Spleen (tissue), 11 donors: ENCODE measurements at regions not wholly inside any gene's neighbourhood (a gene's known extent, or its start where the extent isn't known, plus 50 kb on each side); places are given as distances from the start of the nearest gene placed in this dataset.
A peak's percentile ranks its signal among the peaks of the same experiment; 100 is the strongest.

Experiments used
- DNase-seq: peaks from one replicate; pipeline ENCODE4 v3.0.0-alpha.2; 2020
- H3K27ac ChIP-seq, 8 donors: fragments of 200-600 bp; sonication (generic) in 7 of 8; 1 replicate in 4 of 8; 2 replicates in 4 of 8; pipeline versions ENCODE4 v1.5.0 to v1.8.0; 2016 to 2021; ENCODE audit warnings: inconsistent platforms in 4 of 8, mild to moderate bottlenecking in 4 of 8, moderate library complexity in 1 of 8
- H3K27me3 ChIP-seq, 7 donors: fragments of 200-600 bp; sonication (generic) in 6 of 7; replicated peaks in 1 of 7; 1 replicate in 4 of 7; 2 replicates in 3 of 7; pipeline versions ENCODE4 v1.5.0 to v1.8.0; 2016 to 2021; ENCODE audit warnings: inconsistent platforms in 3 of 7, mild to moderate bottlenecking in 1 of 7
- H3K36me3 ChIP-seq, 6 donors: fragments of 200-600 bp; sonication (generic) in 5 of 6; 1 replicate in 4 of 6; 2 replicates in 2 of 6; pipeline versions ENCODE4 v1.5.0 to v1.8.0; 2016 to 2021; ENCODE audit warnings: inconsistent platforms in 2 of 6
- H3K4me1 ChIP-seq, 6 donors: fragments of 200-600 bp; sonication (generic) in 5 of 6; 1 replicate in 3 of 6; 2 replicates in 3 of 6; pipeline versions ENCODE4 v1.5.0 to v1.8.0; 2016 to 2021; ENCODE audit warnings: inconsistent platforms in 3 of 6
- H3K4me3 ChIP-seq, 8 donors: fragments of 200-600 bp; sonication (generic) in 7 of 8; 1 replicate in 4 of 8; 2 replicates in 4 of 8; pipeline versions ENCODE4 v1.5.0 to v1.8.0; 2016 to 2021; ENCODE audit warnings: inconsistent platforms in 4 of 8, mild to moderate bottlenecking in 4 of 8, moderate library complexity in 2 of 8
- H3K9me3 ChIP-seq, 8 donors: fragments of 200-600 bp; sonication (generic) in 7 of 8; 1 replicate in 4 of 8; 2 replicates in 4 of 8; pipeline versions ENCODE4 v1.5.0 to v1.8.0; 2016 to 2021; ENCODE audit warnings: inconsistent platforms in 4 of 8
- POLR2A ChIP-seq, 3 donors: fragments of 450-650 bp; IDR thresholded peaks; one replicate each; pipeline ENCODE4 v1.5.1; 2017; ENCODE audit warnings: antibody characterized with exemption in 3 of 3, mild to moderate bottlenecking in 1 of 3
- POLR2AphosphoS5 ChIP-seq, 3 donors: sonication (generic); formaldehyde crosslinking; IDR thresholded peaks; one replicate each; pipeline ENCODE4 v1.5.1; 2017; ENCODE audit warnings: antibody characterized with exemption in 3 of 3
- WGBS, 5 donors: extraction: QIAGEN DNeasy Blood & Tissue Kit in 3 of 5; methylation state at CpG; one replicate each; pipeline versions ENCODE4 v1.1.5 to v1.1.7; 2013 to 2018; 5-methylcytosine and 5-hydroxymethylcytosine counted together
- intact Hi-C: fragments of 100-400 bp; cut with DNase I; formaldehyde crosslinking; loops from one replicate; pipeline ENCODE4 v1.15.0; 2023; ENCODE audit warnings: low total_unique reads
- TF ChIP-seq, protein P1 (sequence below), 11 experiments: fragments of 200-600 bp in 7 of 11; fragments of 450-650 bp in 4 of 11; sonication (generic) in 4 of 11; IDR thresholded peaks in 8 of 11; conservative IDR thresholded peaks in 3 of 11; 1 replicate in 7 of 11; 2 replicates in 4 of 11; pipeline versions ENCODE4 v1.4.0 to v1.8.0; 2016 to 2021; ENCODE audit warnings: antibody characterized with exemption in 11 of 11, inconsistent platforms in 4 of 11, mild to moderate bottlenecking in 1 of 11
- donor health status: healthy with polysubstance abuse.
- donor health status: DM: no; HTN: no; CAD: no; lungs with moderate emphysema.
- donor health status: DM: no; HTN: no; CAD: no.
- donor health status: Bipolar disorder and iron deficiency.
- donor health status: healthy.
- donor health status: DM: no; HTN: no; CAD: no.
- donor health status: DM: yes; HTN: yes; CAD: no.

DNA sequence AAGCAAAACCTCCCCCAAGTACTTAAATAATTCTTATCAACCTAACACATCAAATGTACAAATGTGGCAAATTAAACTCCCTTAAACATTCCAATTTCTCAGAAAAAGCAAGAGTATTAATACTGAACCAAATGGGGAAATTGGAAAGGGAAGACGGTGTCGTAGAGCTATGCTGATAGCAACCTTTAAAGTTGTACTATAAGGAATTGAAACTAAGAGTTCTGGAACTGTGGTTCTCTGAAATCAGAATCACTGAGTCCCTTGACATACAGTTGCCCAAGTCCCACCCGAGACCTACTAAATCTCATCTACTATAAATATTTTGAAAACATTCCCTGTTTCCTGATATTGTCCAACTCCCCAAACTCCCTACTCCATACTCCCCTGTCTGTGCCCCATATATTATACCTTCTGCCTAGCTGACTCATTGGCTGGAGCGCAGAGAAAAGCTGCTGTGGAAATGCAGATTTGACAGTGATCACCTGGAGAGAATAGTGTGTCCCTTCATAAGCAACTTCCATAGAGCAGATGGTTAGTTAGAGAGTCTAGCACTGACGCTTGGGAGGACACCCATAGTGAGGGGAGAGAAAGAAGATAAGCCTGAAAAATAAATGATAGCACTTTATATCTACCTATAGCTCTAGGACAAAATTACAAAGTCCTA lies 51.4 kb upstream of the ITM2B start:
- H3K36me3 ChIP-seq: no peaks in the 10 kb centered on the region
- intact Hi-C loops: no loop called here
- whole genome bisulfite sequencing, 5 donors: 64 to 78% (median 71%) methylated on average over 5 of the region's 5 CpGs
- no peaks in the 10 kb centered on the region for H3K27me3 ChIP-seq
- no peak for DNase-seq
- no peak for TF ChIP-seq POLR2AphosphoS5 (IDR thresholded peaks at IDR 0.05)
- TF ChIP-seq, protein P1, sequence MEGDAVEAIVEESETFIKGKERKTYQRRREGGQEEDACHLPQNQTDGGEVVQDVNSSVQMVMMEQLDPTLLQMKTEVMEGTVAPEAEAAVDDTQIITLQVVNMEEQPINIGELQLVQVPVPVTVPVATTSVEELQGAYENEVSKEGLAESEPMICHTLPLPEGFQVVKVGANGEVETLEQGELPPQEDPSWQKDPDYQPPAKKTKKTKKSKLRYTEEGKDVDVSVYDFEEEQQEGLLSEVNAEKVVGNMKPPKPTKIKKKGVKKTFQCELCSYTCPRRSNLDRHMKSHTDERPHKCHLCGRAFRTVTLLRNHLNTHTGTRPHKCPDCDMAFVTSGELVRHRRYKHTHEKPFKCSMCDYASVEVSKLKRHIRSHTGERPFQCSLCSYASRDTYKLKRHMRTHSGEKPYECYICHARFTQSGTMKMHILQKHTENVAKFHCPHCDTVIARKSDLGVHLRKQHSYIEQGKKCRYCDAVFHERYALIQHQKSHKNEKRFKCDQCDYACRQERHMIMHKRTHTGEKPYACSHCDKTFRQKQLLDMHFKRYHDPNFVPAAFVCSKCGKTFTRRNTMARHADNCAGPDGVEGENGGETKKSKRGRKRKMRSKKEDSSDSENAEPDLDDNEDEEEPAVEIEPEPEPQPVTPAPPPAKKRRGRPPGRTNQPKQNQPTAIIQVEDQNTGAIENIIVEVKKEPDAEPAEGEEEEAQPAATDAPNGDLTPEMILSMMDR (IDR thresholded peaks at IDR 0.05 in 8 of 11, conservative IDR thresholded peaks at IDR 0.05 in 3 of 11): no peak
- no peak for TF ChIP-seq POLR2A (IDR thresholded peaks at IDR 0.05)
- peak overlapping the region in 5 of 8 donors; percentile 24 to 61 (median 44) for H3K27ac ChIP-seq
- no peak overlapping the region for H3K4me3 ChIP-seq
- H3K9me3 ChIP-seq: no peaks in the 10 kb centered on the region
- peaks cover 10 to 52% (median 40%) of the 10 kb centered on the region in 6 donors for H3K4me1 ChIP-seq

DNA sequence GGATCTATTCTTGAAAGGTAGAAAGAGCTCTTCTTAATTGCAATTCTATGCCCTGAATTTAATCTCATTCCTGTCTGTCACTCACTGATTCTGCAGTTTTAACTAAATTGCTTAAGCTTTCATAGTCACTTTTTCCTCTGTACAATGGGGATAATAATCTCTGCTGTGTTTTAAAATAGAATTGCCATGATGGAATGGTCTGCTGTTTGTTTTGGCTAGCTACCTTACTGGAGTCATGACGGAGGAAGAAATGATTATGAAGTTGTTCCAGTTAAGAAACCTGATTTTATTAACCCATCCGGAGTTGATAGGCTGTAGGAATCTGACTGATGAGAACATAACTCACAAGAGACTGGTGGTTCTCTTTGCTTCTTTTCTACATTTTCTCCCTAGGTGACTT lies 54.9 kb upstream of the ITM2B start:
- no peaks in the 10 kb centered on the region for H3K27me3 ChIP-seq
- no peak for DNase-seq
- peaks cover 0 to 34% (median 15%) of the 10 kb centered on the region in 6 donors for H3K4me1 ChIP-seq
- intact Hi-C loops: no loop called here
- TF ChIP-seq, protein P1 (IDR thresholded peaks at IDR 0.05 in 8 of 11, conservative IDR thresholded peaks at IDR 0.05 in 3 of 11): no peak
- TF ChIP-seq POLR2AphosphoS5 (IDR thresholded peaks at IDR 0.05) (no peak), POLR2A (IDR thresholded peaks at IDR 0.05) (no peak)
- no peaks in the 10 kb centered on the region for H3K9me3 ChIP-seq
- H3K27ac ChIP-seq: no peak overlapping the region
- WGBS, 5 donors: 88 to 94% (median 91%) methylated on average over 2 of the region's 2 CpGs
- H3K4me3 ChIP-seq: no peak overlapping the region
- no peaks in the 10 kb centered on the region for H3K36me3 ChIP-seq

DNA sequence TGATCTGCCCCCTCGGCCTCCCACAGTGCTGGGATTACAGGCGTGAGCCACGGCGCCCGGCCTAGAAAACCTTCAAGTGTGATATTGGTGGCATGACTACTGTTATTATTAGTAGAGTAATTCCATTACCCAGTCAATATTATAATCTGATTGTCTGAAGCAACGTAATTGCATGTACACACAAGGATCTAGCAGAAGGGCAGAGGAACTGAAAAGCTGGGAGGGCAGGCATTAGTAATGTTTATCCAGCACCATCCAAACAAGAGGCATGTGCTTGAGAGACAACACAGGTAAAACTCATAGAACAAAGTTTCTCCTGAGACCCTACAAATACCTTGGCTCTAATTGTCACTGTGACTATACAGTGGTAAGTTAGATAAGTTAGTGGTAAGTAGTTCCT lies 56.2 kb upstream of the ITM2B start:
- H3K4me3 ChIP-seq: no peak overlapping the region
- TF ChIP-seq POLR2AphosphoS5 (IDR thresholded peaks at IDR 0.05) (no peak), POLR2A (IDR thresholded peaks at IDR 0.05) (no peak)
- TF ChIP-seq, protein P1 (IDR thresholded peaks at IDR 0.05 in 8 of 11, conservative IDR thresholded peaks at IDR 0.05 in 3 of 11): no peak
- H3K27me3 ChIP-seq: no peaks in the 10 kb centered on the region
- no peak overlapping the region for H3K27ac ChIP-seq
- intact Hi-C loops: no loop called here
- peaks cover 0 to 20% (median 6%) of the 10 kb centered on the region in 6 donors for H3K4me1 ChIP-seq
- no peak for DNase-seq
- no peaks in the 10 kb centered on the region for H3K9me3 ChIP-seq
- WGBS, 5 donors: 93 to 98% (median 95%) methylated on average over 6 of the region's 6 CpGs
- no peaks in the 10 kb centered on the region for H3K36me3 ChIP-seq

DNA sequence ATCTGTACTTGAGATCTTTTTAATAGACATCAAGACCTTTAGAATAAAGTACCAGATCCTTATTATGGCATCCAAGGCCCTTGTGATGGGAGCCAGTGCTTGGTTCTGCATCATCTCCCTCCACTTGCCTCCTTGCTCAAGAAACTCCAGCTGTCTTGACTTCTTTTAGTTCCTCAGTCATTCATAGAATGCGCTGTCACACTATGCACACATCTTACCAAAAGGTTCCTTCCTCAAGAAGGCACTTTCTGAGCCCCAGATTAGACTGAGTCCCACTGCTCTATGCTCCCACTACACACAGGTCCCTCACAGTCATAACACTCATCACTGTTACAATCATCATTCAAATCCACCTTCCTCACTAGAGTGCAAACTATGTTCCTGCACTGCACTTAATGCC lies 57.8 kb upstream of the ITM2B start:
- Histone ChIP-seq H3K4me1 (peaks cover 0 to 12% (median 0%) of the 10 kb centered on the region in 6 donors), H3K4me3 (no peak overlapping the region), H3K9me3 (no peaks in the 10 kb centered on the region), H3K36me3 (no peaks in the 10 kb centered on the region), H3K27me3 (no peaks in the 10 kb centered on the region), H3K27ac (peak overlapping the region in 2 of 8 donors; percentile 39 to 54)
- WGBS, 5 donors: 58 to 94% (median 85%) methylated on average over 1 of the region's 1 CpG
- intact Hi-C loops: no loop called here
- DNase-seq: no peak
- TF ChIP-seq POLR2AphosphoS5 (IDR thresholded peaks at IDR 0.05): no peak
- TF ChIP-seq POLR2A (IDR thresholded peaks at IDR 0.05): no peak
- TF ChIP-seq, protein P1 (IDR thresholded peaks at IDR 0.05 in 8 of 11, conservative IDR thresholded peaks at IDR 0.05 in 3 of 11): no peak
